CD4-positive, alpha-beta T cell (primary cell): ENCODE measurements at regions not wholly inside any gene's neighbourhood (a gene's known extent, or its start where the extent isn't known, plus 50 kb on each side); places are given as distances from the start of the nearest gene placed in this dataset.

Experiments used
- ATAC-seq: fragments of 200-7000 bp; cut with Tn5 transposase; one replicate; pipeline ENCODE4 v1.10.0; 2022; ENCODE audit warnings: mild to moderate bottlenecking; ENCODE audit not compliant: poor library complexity
- CTCF ChIA-PET: fragments of 350-600 bp; sonication (Branson Sonifier 250); formaldehyde crosslinking; loops from one replicate; lab custom pipeline; 2021; ENCODE audit warnings: antibody characterized with exemption, inconsistent platforms; lab: Charles Lee
- POLR2A ChIA-PET: fragments of 350-600 bp; sonication (Branson Sonifier 250); formaldehyde crosslinking; loops from one replicate; lab custom pipeline; 2021; ENCODE audit warnings: antibody characterized with exemption, inconsistent platforms; lab: Charles Lee
- DNase-seq, 14 experiments: peaks; one replicate each; pipeline ENCODE4 v3.0.0-alpha.2; 2013 to 2020; ENCODE audit warnings: mixed read lengths in 2 of 14
- H3K27ac ChIP-seq, 2 donors: one replicate each; pipeline versions ENCODE4 v1.5.1 to v1.7.0; 2013; ENCODE audit warnings: low read length in 2 of 2, low read depth in 1 of 2, mild to moderate bottlenecking in 1 of 2
- H3K27me3 ChIP-seq, 2 experiments: 1 replicate in 1 of 2; 2 replicates in 1 of 2; pipeline versions ENCODE4 v1.6.1 to v1.7.0; 2013; ENCODE audit warnings: low read length in 2 of 2, control low read depth in 1 of 2, mild to moderate bottlenecking in 1 of 2, moderate library complexity in 1 of 2; ENCODE audit not compliant: insufficient read depth in 2 of 2, control insufficient read depth in 1 of 2
- H3K36me3 ChIP-seq: one replicate; pipeline ENCODE4 v1.6.1; 2013; ENCODE audit warnings: low read length, control low read depth; ENCODE audit not compliant: insufficient read depth
- H3K4me1 ChIP-seq: one replicate; pipeline ENCODE4 v1.6.1; 2013; ENCODE audit warnings: low read length, control low read depth; ENCODE audit not compliant: insufficient read depth
- H3K4me3 ChIP-seq: one replicate; pipeline ENCODE4 v1.5.1; 2013; ENCODE audit warnings: mild to moderate bottlenecking, low read length, moderate library complexity
- H3K9me3 ChIP-seq, 2 experiments: 1 replicate in 1 of 2; 2 replicates in 1 of 2; pipeline versions ENCODE4 v1.6.1 to v1.7.0; 2013; ENCODE audit warnings: low read length in 2 of 2, mild to moderate bottlenecking in 2 of 2, control low read depth in 1 of 2, moderate library complexity in 1 of 2; ENCODE audit not compliant: control insufficient read depth in 1 of 2, insufficient read depth in 1 of 2
- H3K27ac Mint-ChIP-seq: one replicate; pipeline ENCODE4 v1.8.0; 2020; ENCODE audit warnings: mixed read lengths
- H3K27me3 Mint-ChIP-seq: one replicate; pipeline ENCODE4 v1.8.0; 2021; ENCODE audit warnings: mixed read lengths
- H3K36me3 Mint-ChIP-seq: one replicate; pipeline ENCODE4 v1.8.0; 2021; ENCODE audit warnings: low read depth, mixed read lengths
- H3K4me1 Mint-ChIP-seq: one replicate; pipeline ENCODE4 v1.8.0; 2021; ENCODE audit warnings: low read depth, mixed read lengths
- H3K4me3 Mint-ChIP-seq: one replicate; pipeline ENCODE4 v1.8.0; 2020; ENCODE audit warnings: mild to moderate bottlenecking, mixed read lengths
- H3K9me3 Mint-ChIP-seq: one replicate; pipeline ENCODE4 v1.8.0; 2020; ENCODE audit warnings: mixed read lengths
- CTCF ChIP-seq: fragments of 200-600 bp; IDR thresholded peaks from one replicate; pipeline ENCODE4 v1.8.0; 2022; ENCODE audit warnings: antibody characterized with exemption, mild to moderate bottlenecking
- intact Hi-C, 2 experiments: fragments of 100-400 bp; cut with DNase I in 1 of 2; cut with micrococcal nuclease in 1 of 2; formaldehyde crosslinking; loops; one replicate each; pipeline versions ENCODE4 v1.15.1 to v1.9.0; 2023 to 2025; cut with DNase I, micrococcal nuclease

DNA sequence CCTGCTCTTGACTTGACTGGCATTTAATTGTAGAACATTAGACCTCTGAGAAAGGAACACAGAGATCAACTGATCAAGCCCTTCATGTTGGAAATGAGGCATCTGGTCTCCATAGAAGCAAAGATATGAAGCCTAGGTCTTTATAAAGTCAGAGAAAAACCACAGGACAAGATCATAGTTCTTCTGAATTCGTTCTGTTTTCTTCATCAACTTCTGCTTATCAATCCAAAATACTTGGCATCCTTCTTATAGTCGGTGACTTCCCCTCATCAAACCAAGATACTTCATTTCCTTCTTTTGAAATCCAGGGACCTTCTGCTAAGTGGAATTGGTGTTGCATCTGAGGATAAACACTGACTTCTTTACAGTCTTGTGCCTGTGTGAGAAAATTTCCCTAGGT lies 77.1 kb upstream of the PRKCQ start:
- H3K4me1 ChIP-seq = no peaks in the 10 kb centered on the region
- H3K36me3 ChIP-seq = no peaks in the 10 kb centered on the region
- H3K4me3 ChIP-seq = no peak overlapping the region
- Mint-ChIP-seq H3K27me3 (no peaks in the 10 kb centered on the region), H3K4me3 (no peak overlapping the region), H3K4me1 (peaks cover 16% of the 10 kb centered on the region), H3K27ac (no peak overlapping the region), H3K9me3 (no peaks in the 10 kb centered on the region), H3K36me3 (no peaks in the 10 kb centered on the region)
- no peaks in the 10 kb centered on the region for H3K9me3 ChIP-seq
- DNase-seq (no peak), ATAC-seq (no peak)
- TF ChIP-seq CTCF = no peak
- ChIA-PET POLR2A (no interaction called here), CTCF (interaction anchor here (1.2 kb wide), 1 partner anchor 9 kb away, joined by 3 read pairs; no protein-coding TSS in a partner anchor)
- H3K27ac ChIP-seq = no peak overlapping the region
- intact Hi-C loops = no loop called here
- no peaks in the 10 kb centered on the region for H3K27me3 ChIP-seq

DNA sequence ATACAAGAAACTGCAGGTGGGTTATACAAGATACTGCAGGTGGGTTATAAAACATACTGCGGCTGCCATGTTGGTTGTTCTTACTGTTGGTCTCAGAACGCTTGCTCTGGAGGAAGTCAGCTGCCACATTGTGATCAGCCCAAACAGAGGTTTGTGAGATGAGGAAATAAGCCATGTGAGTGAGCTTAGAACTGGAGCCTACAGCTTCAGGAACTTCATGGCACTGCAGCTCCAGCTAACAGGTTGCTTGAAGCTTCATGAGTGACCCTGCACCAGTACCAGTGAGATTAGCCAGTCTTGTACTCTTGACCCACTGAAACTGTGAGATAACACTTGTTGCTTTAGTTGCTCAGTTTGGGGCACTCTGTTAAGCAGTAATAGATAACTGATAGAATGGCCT lies 74.5 kb upstream of the PRKCQ start:
- DNase-seq = no peak

DNA sequence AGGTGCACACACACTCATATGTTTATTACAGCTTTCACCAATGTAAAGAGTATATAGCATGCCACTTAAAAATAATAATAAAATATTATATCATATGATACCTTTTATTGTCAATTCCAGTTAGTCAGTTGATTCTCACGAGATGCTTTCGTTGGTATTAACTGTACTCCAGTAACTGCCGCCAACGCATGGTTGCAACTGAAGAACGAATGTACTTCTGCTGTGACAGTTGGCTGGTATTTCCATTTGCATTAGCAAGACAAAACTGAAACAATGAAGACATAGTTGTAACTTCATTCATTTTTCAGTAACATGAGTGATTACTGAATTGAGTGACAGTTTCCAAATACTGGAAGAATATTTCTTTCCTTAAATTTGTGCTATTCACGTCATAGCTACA lies 70.5 kb upstream of the PRKCQ start:
- ATAC-seq = no peak
- TF ChIP-seq CTCF = no peak

More for the DNA sequence above, 74.5 kb upstream of the PRKCQ start:
- Mint-ChIP-seq H3K9me3 (no peaks in the 10 kb centered on the region), H3K27ac (no peak overlapping the region), H3K4me3 (no peak overlapping the region), H3K27me3 (no peaks in the 10 kb centered on the region), H3K4me1 (peaks cover 15% of the 10 kb centered on the region), H3K36me3 (no peaks in the 10 kb centered on the region)
- intact Hi-C loops = no loop called here
- Histone ChIP-seq H3K27ac (no peak overlapping the region), H3K9me3 (no peaks in the 10 kb centered on the region), H3K36me3 (no peaks in the 10 kb centered on the region), H3K4me3 (no peak overlapping the region), H3K4me1 (no peaks in the 10 kb centered on the region), H3K27me3 (no peaks in the 10 kb centered on the region)
- peak; percentile 44 for ATAC-seq
- no peak for TF ChIP-seq CTCF
- ChIA-PET POLR2A (no interaction called here), CTCF (interaction anchor here (1.2 kb wide), 1 partner anchor 13 kb away, joined by 4 read pairs; no protein-coding TSS in a partner anchor)

More for the DNA sequence above, 70.5 kb upstream of the PRKCQ start:
- no peaks in the 10 kb centered on the region for H3K9me3 ChIP-seq
- H3K27me3 ChIP-seq = no peaks in the 10 kb centered on the region
- CTCF ChIA-PET = no interaction called here
- peaks cover 7% of the 10 kb centered on the region for H3K4me1 ChIP-seq
- intact Hi-C loops = no loop called here
- Mint-ChIP-seq H3K4me1 (peaks cover 12% of the 10 kb centered on the region), H3K36me3 (no peaks in the 10 kb centered on the region), H3K27ac (no peak overlapping the region), H3K27me3 (no peaks in the 10 kb centered on the region), H3K9me3 (no peaks in the 10 kb centered on the region), H3K4me3 (no peak overlapping the region)
- POLR2A ChIA-PET = no interaction called here
- DNase-seq = no peak
- H3K27ac ChIP-seq = no peak overlapping the region
- H3K36me3 ChIP-seq = no peaks in the 10 kb centered on the region
- no peak overlapping the region for H3K4me3 ChIP-seq
